Tibial nerve (tissue), 4 donors: ENCODE measurements at regions not wholly inside any gene's neighbourhood (a gene's known extent, or its start where the extent isn't known, plus 50 kb on each side); places are given as distances from the start of the nearest gene placed in this dataset.

Experiments used
- DNase-seq, 2 donors: peaks; one replicate each; pipeline ENCODE4 v3.0.0-alpha.2; 2019; ENCODE audit warnings: low spot score in 2 of 2
- H3K27ac ChIP-seq, 4 donors: fragments of 200-600 bp; sonication (generic) in 3 of 4; one replicate each; pipeline ENCODE4 v1.5.1; 2017 to 2019; ENCODE audit warnings: mild to moderate bottlenecking in 1 of 4
- H3K27me3 ChIP-seq, 2 donors: fragments of 200-600 bp; sonication (generic) in 1 of 2; one replicate each; pipeline versions ENCODE4 v1.5.1 to v1.6.0; 2017 to 2019
- H3K36me3 ChIP-seq, 3 donors: fragments of 200-600 bp; sonication (generic); one replicate each; pipeline ENCODE4 v1.5.1; 2018 to 2019
- H3K4me1 ChIP-seq, 4 donors: fragments of 200-600 bp; sonication (generic) in 3 of 4; one replicate each; pipeline ENCODE4 v1.5.1; 2017 to 2019
- H3K4me3 ChIP-seq, 4 donors: fragments of 200-600 bp; sonication (generic) in 3 of 4; one replicate each; pipeline ENCODE4 v1.5.1; 2017 to 2019; ENCODE audit warnings: mild to moderate bottlenecking in 1 of 4, moderate library complexity in 1 of 4
- H3K9me3 ChIP-seq, 4 donors: fragments of 200-600 bp; sonication (generic) in 3 of 4; one replicate each; pipeline ENCODE4 v1.5.1; 2017 to 2019
- CTCF ChIP-seq, 5 experiments: fragments of 200-600 bp in 3 of 5; fragments of 450-650 bp in 2 of 5; sonication (generic) in 3 of 5; IDR thresholded peaks; one replicate each; pipeline ENCODE4 v1.5.1; 2016 to 2019; ENCODE audit warnings: antibody characterized with exemption in 5 of 5, mild to moderate bottlenecking in 3 of 5, moderate library complexity in 2 of 5
- EP300 ChIP-seq, 2 donors: sonication (generic); formaldehyde crosslinking; IDR thresholded peaks; one replicate each; pipeline ENCODE4 v1.6.1; 2017; ENCODE audit warnings: antibody characterized with exemption in 2 of 2, mild to moderate bottlenecking in 1 of 2
- POLR2A ChIP-seq, 2 donors: fragments of 450-650 bp; IDR thresholded peaks; one replicate each; pipeline ENCODE4 v1.6.1; 2017; ENCODE audit warnings: antibody characterized with exemption in 2 of 2, mild to moderate bottlenecking in 2 of 2, moderate library complexity in 2 of 2
- WGBS, 2 donors: methylation state at CpG; one replicate each; pipeline ENCODE4 v1.1.5; 2018; 5-methylcytosine and 5-hydroxymethylcytosine counted together

GRCh38 chr12:114240288-114240687 is 165.7 kb downstream of the TBX5 start:
- TF ChIP-seq POLR2A (IDR thresholded peaks at IDR 0.05) = no peak
- no peak for TF ChIP-seq CTCF (IDR thresholded peaks at IDR 0.05)
- no peak for TF ChIP-seq EP300 (IDR thresholded peaks at IDR 0.05)
- Histone ChIP-seq H3K9me3 (peaks cover 0 to 11% (median 0%) of the 10 kb centered on the region in 4 donors), H3K27me3 (no peaks in the 10 kb centered on the region), H3K4me3 (no peak overlapping the region), H3K27ac (no peak overlapping the region), H3K4me1 (no peaks in the 10 kb centered on the region), H3K36me3 (no peaks in the 10 kb centered on the region)
- no peak for DNase-seq
- WGBS, 2 donors = 47 to 52% methylated on average over 12 of the region's 12 CpGs

GRCh38 chr12:114238808-114239207 is 167.1 kb downstream of the TBX5 start:
- TF ChIP-seq EP300 (IDR thresholded peaks at IDR 0.05) (no peak), CTCF (IDR thresholded peaks at IDR 0.05) (no peak)
- WGBS, 2 donors = 49 to 62% methylated on average over 5 of the region's 5 CpGs

GRCh38 chr12:114237230-114237629 is 168.7 kb downstream of the TBX5 start:
- H3K27ac ChIP-seq = no peak overlapping the region

More at GRCh38 chr12:114238808-114239207, 167.1 kb downstream of the TBX5 start:
- peaks cover 0 to 3% (median 0%) of the 10 kb centered on the region in 4 donors for H3K9me3 ChIP-seq
- no peak overlapping the region for H3K4me3 ChIP-seq
- no peaks in the 10 kb centered on the region for H3K36me3 ChIP-seq
- H3K4me1 ChIP-seq = no peaks in the 10 kb centered on the region
- DNase-seq = no peak
- H3K27ac ChIP-seq = no peak overlapping the region
- H3K27me3 ChIP-seq = no peaks in the 10 kb centered on the region

GRCh38 chr12:114232187-114232586 is 173.8 kb downstream of the TBX5 start:
- H3K36me3 ChIP-seq = no peaks in the 10 kb centered on the region
- WGBS, 2 donors = 91 to 100% methylated on average over 2 of the region's 2 CpGs
- H3K27me3 ChIP-seq = no peaks in the 10 kb centered on the region
- H3K4me3 ChIP-seq = no peak overlapping the region
- TF ChIP-seq POLR2A (IDR thresholded peaks at IDR 0.05) (no peak), CTCF (IDR thresholded peaks at IDR 0.05) (no peak), EP300 (IDR thresholded peaks at IDR 0.05) (no peak)
- H3K27ac ChIP-seq = no peak overlapping the region
- no peaks in the 10 kb centered on the region for H3K4me1 ChIP-seq
- no peak for DNase-seq
- peaks cover 0 to 17% (median 0%) of the 10 kb centered on the region in 4 donors for H3K9me3 ChIP-seq

More at GRCh38 chr12:114237230-114237629, 168.7 kb downstream of the TBX5 start:
- TF ChIP-seq EP300 (IDR thresholded peaks at IDR 0.05) (no peak), POLR2A (IDR thresholded peaks at IDR 0.05) (no peak), CTCF (IDR thresholded peaks at IDR 0.05) (no peak)
- 57 to 59% methylated on average over 5 of the region's 5 CpGs for WGBS, 2 donors
- no peak overlapping the region for H3K4me3 ChIP-seq
- no peak for DNase-seq
- no peaks in the 10 kb centered on the region for H3K9me3 ChIP-seq
- H3K36me3 ChIP-seq = no peaks in the 10 kb centered on the region
- H3K27me3 ChIP-seq = no peaks in the 10 kb centered on the region
- no peaks in the 10 kb centered on the region for H3K4me1 ChIP-seq

GRCh38 chr12:114229150-114229549 is 176.8 kb downstream of the TBX5 start:
- TF ChIP-seq EP300 (IDR thresholded peaks at IDR 0.05) (no peak), POLR2A (IDR thresholded peaks at IDR 0.05) (no peak), CTCF (IDR thresholded peaks at IDR 0.05) (no peak)
- no peak overlapping the region for H3K4me3 ChIP-seq
- no peak overlapping the region for H3K27ac ChIP-seq
- WGBS, 2 donors = 71 to 74% methylated on average over 1 of the region's 1 CpG
- no peak for DNase-seq
- peaks cover 0 to 17% (median 0%) of the 10 kb centered on the region in 4 donors for H3K9me3 ChIP-seq
- no peaks in the 10 kb centered on the region for H3K27me3 ChIP-seq
- no peaks in the 10 kb centered on the region for H3K4me1 ChIP-seq
- H3K36me3 ChIP-seq = no peaks in the 10 kb centered on the region
